ENCODE measurements at regions not wholly inside any gene's neighbourhood (a gene's known extent, or its start where the extent isn't known, plus 50 kb on each side); places are given as distances from the start of the nearest gene placed in this dataset.

DNA sequence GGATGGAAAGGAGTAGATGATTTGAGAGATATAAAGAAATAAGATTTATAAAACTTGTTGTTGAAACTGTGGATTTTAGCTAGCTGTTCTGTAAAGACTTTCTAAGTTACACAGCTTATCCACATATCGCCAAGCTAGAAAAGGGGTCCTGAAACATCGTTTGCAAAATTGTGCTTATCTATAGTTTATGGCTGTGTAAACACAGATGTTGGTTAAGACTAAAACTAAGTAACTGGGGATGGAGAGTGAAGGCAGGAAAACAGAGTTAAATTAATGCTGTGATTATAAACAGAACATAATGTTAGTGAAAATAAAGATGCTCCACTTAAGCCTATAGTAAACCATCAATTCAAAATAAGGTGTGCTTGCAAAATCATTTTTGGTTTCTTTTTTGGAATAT lies 311.3 kb upstream of the DDHD1 start:
- TF ChIP-seq, protein P1, sequence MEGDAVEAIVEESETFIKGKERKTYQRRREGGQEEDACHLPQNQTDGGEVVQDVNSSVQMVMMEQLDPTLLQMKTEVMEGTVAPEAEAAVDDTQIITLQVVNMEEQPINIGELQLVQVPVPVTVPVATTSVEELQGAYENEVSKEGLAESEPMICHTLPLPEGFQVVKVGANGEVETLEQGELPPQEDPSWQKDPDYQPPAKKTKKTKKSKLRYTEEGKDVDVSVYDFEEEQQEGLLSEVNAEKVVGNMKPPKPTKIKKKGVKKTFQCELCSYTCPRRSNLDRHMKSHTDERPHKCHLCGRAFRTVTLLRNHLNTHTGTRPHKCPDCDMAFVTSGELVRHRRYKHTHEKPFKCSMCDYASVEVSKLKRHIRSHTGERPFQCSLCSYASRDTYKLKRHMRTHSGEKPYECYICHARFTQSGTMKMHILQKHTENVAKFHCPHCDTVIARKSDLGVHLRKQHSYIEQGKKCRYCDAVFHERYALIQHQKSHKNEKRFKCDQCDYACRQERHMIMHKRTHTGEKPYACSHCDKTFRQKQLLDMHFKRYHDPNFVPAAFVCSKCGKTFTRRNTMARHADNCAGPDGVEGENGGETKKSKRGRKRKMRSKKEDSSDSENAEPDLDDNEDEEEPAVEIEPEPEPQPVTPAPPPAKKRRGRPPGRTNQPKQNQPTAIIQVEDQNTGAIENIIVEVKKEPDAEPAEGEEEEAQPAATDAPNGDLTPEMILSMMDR (IDR thresholded peaks at IDR 0.05; ENCODE audit: borderline replicate concordance, extremely low read depth, low read length, poor library complexity, severe bottlenecking) = no peak
- no peak for TF ChIP-seq EZH2 (IDR thresholded peaks at IDR 0.05; ENCODE audit: borderline replicate concordance, low read depth, low read length, severe bottlenecking)

Data from DND-41 (cell line).